Smooth muscle cell of the brain vasculature (primary cell): ENCODE measurements at regions not wholly inside any gene's neighbourhood (a gene's known extent, or its start where the extent isn't known, plus 50 kb on each side); places are given as distances from the start of the nearest gene placed in this dataset.
"Not testable (repeated sequence)": the region's sequence is repeated elsewhere in the genome, so short reads cannot be mapped to it uniquely, and the experiment has no call there.

Source experiments
- DNase-seq: peaks from one replicate; pipeline ENCODE4 v3.0.0-alpha.2; 2012; ENCODE audit warnings: low read depth, low spot score

DNA sequence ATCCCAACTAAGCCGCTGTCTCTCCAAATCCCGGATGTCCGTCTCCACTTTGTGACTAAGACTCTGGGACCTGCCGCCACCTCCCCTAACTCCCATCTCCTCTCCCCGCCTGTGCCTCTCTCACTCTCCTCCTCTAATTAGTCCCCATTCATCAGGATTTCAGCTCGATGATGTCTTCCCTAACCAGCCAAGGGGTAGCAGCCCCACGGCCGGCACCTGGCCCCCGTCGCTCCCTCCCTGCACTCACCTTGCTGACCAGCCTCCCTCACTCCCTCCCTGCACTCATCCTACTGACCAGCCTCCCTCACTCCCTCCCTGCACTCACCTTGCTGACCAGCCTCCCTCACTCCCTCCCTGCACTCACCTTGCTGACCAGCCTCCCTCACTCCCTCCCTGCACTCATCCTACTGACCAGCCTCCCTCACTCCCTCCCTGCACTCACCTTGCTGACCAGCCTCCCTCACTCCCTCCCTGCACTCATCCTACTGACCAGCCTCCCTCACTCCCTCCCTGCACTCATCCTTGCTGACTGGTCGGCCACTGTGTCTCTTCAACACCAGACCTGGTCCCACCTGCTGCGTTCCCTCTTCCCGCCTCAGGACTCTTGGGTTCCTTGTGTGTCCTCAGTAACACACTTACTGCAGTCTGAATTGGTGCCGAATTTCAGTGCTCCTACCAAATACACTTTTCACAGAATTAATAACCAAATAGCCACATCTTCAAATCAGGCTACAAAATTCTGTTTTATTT, 179.3 kb upstream of the SALL3 start:
- not testable (repeated sequence) for DNase-seq

GRCh38 chr18:78801011-78801410, 178.6 kb upstream of the SALL3 start:
- no peak for DNase-seq

DNA sequence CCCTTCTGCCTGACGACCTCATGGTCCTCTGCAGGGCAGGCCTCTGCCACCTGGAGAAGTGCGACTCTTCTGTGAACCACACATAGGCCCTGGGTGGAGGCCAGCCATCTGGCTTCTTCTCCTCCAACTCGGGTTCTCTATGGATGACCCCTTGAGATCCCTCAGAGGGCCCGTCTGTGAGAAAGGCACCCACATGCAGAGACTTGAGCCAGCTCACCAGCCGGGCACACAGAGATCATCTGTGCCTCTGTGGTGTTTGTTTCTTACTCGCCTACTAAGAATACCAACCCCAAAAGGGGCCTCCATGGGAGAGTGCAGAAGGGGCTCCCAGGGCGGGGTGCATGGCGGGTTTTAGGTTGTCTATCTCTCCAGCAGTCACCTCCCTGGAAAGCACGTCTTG, 176.5 kb upstream of the SALL3 start:
- DNase-seq: no peak

DNA sequence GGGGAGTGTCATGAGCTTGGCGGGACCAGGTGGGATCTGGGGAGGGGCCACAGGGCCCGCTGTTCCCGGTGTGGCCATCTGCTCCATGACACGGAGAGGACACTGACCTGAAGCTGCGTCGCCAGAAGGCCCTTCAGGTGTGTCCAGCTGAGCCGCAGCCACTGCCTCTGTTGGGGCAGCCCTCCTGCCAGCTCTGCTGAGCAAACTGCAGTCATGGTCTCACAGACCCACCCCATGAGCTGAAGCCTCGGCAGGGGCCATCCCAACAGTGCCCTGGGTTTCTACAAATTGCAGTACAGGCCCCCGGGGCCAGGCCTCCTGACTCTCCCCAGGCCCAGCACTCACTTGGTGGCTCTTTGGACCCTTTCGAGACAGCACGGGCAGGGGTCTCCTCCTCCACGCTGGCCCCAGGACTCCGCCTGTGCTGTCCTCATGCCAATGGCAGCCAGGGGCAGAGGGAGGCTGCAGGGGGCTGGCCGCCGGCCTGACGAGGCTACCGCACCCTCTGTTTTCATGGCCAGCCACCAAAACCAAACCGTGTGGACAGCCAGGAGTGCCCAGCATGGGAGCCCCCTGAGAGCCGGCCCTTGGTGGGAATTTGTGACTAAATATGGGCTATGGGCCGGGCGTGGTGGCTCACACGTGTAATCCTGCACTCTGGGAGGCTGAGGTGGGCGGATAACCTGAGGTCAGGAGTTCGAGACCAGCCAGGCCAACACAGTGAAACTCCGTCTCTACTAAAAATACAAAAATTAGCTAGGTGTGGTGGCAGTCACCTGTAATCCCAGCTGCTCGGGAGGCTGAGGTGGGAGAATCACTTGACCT, 175.2 kb upstream of the SALL3 start:
- DNase-seq: no peak

DNA sequence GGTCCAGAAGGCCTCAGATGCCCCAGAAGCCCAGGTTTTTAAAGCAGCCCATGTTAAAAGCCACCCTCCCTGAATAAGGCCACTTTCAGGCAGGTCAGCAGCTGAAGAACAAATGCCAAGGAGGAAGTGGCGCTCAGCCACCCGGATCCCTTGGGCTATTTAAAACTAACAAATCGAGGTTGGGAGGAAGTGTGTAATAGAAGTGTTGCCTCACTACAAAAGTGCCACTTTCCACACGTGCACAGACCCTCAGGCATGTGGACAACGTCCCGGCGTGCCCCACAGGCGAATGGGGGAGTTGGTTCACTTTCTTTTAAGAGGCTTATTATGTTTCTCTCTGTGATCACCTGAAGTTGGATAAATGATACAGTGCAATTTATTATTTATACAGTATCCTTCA, 173.8 kb upstream of the SALL3 start:
- no peak for DNase-seq

DNA sequence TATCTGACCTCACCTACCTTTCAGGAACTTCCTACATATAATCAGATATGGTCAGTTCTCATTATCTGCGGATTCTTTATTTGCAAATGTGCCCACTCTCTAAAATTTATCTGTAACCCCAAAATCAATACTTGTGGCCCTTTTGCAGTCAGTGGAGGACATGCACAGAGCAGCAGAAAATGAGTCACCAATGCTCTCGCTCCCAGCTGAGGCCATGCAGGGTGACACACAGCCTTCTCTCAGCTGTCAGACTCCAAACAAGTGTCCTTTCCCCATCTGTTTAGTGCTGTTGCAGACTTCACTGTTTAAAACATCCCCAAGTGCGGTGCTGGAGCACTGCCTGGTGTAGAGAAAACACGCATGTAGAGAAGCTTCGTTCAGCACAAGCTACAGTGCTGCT, 171.9 kb upstream of the SALL3 start:
- DNase-seq: no peak

DNA sequence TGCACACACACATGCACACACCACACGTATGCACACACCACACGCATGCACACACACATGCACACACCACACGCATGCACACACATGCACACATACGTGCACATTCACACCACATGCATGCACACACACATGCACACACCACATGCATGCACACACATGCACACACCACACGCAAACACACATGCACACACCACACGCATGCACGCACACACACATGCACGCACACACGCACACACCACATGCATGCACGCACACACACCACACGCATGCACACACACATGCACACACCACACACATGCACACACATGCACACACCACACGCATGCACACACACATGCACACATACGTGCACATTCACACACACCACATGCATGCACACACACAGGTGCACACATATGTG, 169.8 kb upstream of the SALL3 start:
- no peak for DNase-seq

DNA sequence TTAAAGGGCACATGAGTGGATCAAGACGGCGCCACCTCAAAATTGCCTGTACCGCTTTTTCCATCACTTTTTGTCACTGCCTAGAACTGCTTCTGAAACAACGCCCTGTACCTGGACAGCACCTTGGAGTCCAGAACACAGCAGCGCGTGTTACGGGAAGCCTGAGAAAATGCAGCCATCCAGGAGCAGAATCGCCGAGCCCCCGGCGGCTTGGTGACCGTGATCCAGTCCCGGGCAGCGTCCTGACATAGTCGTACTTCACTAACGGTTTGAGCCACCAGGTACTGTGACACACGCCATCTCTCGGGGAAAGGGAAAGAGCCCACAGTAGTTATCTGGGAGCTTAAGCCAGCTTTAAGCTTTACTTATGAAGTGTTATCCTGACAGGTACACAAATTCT, 168.9 kb upstream of the SALL3 start:
- DNase-seq: no peak

DNA sequence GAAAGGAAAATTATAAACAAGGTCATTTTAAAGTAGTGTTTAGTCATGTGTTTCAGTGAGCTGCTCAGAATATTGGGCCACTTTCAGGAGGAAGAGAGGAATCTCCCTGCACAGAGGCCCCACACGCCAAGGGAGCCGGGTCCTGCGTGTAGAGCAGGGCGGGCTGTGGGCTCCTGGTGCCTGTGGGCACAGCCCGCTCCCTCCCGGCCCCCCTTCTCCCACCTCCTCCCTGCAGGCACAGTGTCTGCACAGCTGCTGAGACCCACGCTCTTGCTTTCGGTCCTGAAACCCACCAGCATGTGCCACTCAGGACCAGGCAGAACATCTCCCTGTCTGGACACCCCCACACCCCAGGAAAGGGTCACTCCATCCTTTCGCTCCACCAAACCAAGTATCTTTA, 167.6 kb upstream of the SALL3 start:
- DNase-seq: no peak

DNA sequence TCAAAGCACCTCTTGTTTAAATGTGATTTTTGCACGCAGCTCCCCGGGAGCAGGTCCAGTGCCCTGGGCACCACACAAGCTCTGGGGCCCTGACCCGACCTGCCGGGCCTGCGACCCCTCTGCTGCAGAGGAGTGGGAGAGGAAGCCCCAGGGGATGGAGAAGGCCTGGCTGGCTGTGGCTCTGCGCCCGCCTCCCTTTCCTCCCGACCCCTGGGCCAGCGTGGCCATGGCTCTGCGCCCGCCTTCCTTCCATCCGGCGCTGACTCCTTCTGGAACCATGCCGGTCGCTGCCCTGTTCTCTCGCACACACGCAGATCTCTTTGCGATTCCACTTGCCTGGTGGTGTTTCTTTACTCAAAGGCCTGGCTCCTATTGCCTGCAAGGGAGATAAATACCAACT, 166.5 kb upstream of the SALL3 start:
- no peak for DNase-seq

DNA sequence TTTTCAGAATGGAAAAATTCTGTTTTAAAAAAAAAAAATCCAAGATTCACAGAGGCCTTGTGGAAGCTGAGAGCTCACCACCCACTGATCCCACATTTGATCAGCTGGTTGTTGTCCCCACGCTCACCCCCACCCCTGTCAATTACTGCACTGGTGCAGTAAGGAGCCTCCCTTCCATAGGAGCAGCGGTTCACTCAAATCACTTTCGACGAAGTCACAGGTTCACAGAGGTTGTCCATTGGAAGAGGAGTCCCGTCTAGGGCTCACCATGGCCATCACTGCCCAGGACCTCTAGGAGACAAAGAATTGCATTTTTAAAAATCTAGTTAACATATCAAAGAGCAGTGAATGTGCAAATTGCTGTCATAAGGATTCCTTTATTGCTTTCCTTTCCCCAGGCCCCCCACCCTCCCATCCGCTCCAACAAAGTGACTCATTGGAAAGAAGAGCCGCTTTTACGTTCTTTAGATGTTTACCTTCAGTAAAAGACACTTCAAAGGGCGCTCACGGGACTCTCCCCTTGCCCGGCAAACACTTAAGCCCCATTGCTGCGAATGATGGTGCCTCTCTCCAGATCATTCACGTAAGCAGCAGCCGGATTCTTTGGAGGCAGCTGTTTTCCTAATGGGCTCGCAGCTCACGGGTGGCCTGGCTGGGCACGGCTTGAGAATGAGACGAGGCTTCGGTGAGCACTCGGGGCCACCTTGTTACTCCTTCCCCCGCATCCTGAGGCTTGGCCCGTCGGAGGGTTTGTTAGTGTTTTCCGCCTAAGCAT, 165.5 kb upstream of the SALL3 start:
- no peak for DNase-seq

- no peak for DNase-seq
These were observed 164.9 kb upstream of the SALL3 start for GRCh38 chr18:78814766-78815165.

DNA sequence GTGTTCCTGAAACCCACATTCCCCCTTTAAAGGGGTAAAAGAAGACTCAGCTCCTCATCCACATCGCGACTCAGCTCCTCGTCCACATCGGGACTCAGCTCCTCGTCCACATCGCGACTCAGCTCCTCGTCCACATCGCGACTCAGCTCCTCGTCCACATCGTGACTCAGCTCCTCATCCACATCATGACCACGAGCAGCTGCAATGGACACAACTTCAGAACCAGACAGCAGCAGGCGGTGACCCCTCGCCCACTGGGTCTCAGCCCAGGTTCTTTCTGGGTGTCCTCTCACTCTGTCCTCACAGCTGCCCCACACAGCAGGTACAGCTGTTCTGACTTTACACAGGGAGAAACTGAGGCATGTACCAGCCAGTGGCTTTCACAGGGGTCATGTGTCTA, 163.5 kb upstream of the SALL3 start:
- DNase-seq: no peak

GRCh38 chr18:78816916-78817315, 162.7 kb upstream of the SALL3 start:
- no peak for DNase-seq

DNA sequence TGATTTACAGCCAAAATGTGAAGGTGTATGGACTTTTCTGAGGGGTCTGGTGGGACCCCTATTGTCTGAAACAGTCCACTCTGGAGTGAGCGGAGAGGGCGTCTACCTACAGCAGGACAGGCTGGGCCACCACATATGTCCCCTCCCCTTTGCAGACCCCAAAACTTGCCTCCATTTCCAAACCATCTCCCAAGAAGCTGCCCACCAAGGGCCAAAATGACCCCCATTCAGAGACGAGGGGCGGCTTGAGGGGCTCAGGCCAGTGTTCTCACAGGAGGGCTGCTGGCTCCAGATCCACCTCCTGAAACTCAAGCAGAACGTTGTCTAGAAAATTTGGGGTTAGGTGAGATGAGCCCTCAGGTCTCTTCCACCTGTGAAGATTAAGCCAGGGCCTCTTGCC, 161.1 kb upstream of the SALL3 start:
- no peak for DNase-seq

GRCh38 chr18:78818961-78819360, 160.7 kb upstream of the SALL3 start:
- no peak for DNase-seq

DNA sequence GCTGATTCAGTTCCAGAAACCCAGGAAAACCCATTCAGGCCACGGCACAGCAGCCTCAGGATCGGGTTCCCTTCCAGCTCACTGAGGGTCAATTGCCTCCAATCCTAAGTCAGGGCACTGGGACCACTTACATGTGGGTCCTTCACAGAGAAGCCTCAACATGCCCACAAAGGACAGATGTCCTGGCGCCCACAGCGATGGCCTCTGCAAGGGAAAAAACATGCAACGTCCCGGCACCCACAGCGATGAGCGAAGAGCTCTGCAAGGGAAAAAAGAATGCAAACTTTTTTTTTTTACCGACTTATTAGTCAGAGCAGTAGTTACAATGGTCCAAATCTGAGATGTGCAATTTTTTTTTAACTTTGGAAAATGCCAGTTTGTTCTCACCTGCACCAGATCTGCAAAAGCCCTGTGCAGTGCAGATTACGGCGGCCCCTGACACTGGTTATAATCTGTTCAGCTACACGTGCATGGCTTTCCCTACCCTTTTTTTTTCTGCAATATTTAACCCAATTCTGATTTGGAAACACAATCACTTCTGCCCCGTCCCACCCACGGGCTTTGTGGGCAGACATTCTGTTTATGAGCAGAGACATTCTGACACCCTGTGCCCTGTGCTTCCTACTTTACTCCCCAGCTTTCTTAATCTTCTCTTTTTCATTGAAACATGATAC, 159.3 kb upstream of the SALL3 start:
- DNase-seq: no peak

GRCh38 chr18:78821396-78821795, 158.2 kb upstream of the SALL3 start:
- DNase-seq: no peak

GRCh38 chr18:78822171-78822948, 157.3 kb upstream of the SALL3 start:
- no peak for DNase-seq

- DNase-seq: no peak
These were observed 156.7 kb upstream of the SALL3 start for GRCh38 chr18:78822949-78823285.

DNA sequence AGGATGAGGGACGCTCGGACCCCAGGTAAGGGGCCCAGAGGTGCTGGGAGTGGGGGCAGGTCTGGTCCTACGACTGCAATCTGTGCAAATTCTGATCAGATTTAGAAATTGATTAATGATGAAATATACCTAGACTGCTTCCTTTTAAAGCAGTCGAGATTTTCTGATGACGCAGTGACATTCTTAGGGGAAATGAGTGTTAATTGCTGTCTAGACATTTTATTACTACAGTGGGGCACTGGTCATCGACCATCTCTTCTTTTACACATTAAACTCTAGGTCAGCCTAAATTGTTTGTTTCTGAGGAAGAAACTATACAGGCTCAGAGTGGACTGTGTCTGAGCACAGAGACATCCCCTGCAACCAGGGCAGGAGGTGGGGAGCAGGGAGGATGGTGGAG, 154.4 kb upstream of the SALL3 start:
- no peak for DNase-seq
